ENCODE measurements at regions not wholly inside any gene's neighbourhood (a gene's known extent, or its start where the extent isn't known, plus 50 kb on each side); places are given as distances from the start of the nearest gene placed in this dataset.

- no peak for TF ChIP-seq ZNF549 (tag by site-specific recombination; IDR thresholded peaks at IDR 0.05)
- no peak for TF ChIP-seq ZNF404 (tag by site-specific recombination; IDR thresholded peaks at IDR 0.05)
- TF ChIP-seq, protein P1, sequence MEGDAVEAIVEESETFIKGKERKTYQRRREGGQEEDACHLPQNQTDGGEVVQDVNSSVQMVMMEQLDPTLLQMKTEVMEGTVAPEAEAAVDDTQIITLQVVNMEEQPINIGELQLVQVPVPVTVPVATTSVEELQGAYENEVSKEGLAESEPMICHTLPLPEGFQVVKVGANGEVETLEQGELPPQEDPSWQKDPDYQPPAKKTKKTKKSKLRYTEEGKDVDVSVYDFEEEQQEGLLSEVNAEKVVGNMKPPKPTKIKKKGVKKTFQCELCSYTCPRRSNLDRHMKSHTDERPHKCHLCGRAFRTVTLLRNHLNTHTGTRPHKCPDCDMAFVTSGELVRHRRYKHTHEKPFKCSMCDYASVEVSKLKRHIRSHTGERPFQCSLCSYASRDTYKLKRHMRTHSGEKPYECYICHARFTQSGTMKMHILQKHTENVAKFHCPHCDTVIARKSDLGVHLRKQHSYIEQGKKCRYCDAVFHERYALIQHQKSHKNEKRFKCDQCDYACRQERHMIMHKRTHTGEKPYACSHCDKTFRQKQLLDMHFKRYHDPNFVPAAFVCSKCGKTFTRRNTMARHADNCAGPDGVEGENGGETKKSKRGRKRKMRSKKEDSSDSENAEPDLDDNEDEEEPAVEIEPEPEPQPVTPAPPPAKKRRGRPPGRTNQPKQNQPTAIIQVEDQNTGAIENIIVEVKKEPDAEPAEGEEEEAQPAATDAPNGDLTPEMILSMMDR (tag by site-specific recombination; IDR thresholded peaks at IDR 0.05) = no peak
- no peak for TF ChIP-seq ZNF18 (tag by site-specific recombination; IDR thresholded peaks at IDR 0.05)
- no peak for TF ChIP-seq REPIN1 (tag by site-specific recombination; IDR thresholded peaks at IDR 0.05; ENCODE audit: low read depth)
- no peak for TF ChIP-seq MZF1 (tag by site-specific recombination; IDR thresholded peaks at IDR 0.05; ENCODE audit: borderline replicate concordance)
- TF ChIP-seq REST (tag by site-specific recombination; IDR thresholded peaks at IDR 0.05) = no peak
- no peak for TF ChIP-seq ZBTB11 (tag by site-specific recombination; conservative IDR thresholded peaks at IDR 0.05; ENCODE audit: low read depth)
- no peak for TF ChIP-seq TRIM28 (IDR thresholded peaks at IDR 0.05; ENCODE audit: borderline replicate concordance, low read length)
These were observed 168.6 kb upstream of the PGRMC2 start for GRCh38 chr4:128456171-128456570.

Data from HEK293 (cell line).